ENCODE measurements at regions not wholly inside any gene's neighbourhood (a gene's known extent, or its start where the extent isn't known, plus 50 kb on each side); places are given as distances from the start of the nearest gene placed in this dataset.

DNA sequence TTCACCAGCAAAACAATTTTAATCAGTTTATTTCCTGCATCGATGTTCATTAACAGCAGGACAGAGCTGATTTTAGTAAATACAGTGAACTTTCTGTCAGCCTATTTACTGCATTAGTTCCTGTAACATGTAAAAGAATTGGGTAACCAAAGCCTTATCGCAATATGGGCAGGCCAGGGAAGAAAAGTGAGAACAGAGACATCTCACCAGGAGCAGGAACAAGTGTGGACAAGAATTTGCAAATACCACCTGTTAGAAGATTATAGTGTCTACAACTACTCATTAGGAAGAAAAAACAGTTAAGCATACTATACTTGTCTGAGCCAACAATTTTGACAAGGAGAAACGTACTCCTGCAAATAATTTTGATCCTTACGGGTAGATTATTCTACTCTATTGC, 1293.9 kb downstream of the PLA2G4A start:
- TF ChIP-seq EZH2 (IDR thresholded peaks at IDR 0.05) (no peak), POLR2AphosphoS5 (IDR thresholded peaks at IDR 0.05; ENCODE audit: borderline replicate concordance, low read depth, low read length) (no peak), FOXP2 (optimal IDR thresholded peaks at IDR 0.05; ENCODE audit: control extremely low read depth, extremely low read length, insufficient read depth) (no peak)

Measured in SK-N-MC (cell line).